KOPT-K1 (cell line): ENCODE measurements at regions not wholly inside any gene's neighbourhood (a gene's known extent, or its start where the extent isn't known, plus 50 kb on each side); places are given as distances from the start of the nearest gene placed in this dataset.

Experiments
- H3K27ac ChIP-seq: fragments of 200-600 bp; sonication (generic); 2 replicates; pipeline ENCODE4 v1.5.1; 2016; ENCODE audit warnings: antibody characterized with exemption, mild to moderate bottlenecking, low read depth, low read length; ENCODE audit not compliant: poor library complexity, severe bottlenecking
- H3K36me3 ChIP-seq: fragments of 200-600 bp; sonication (generic); 2 replicates; pipeline ENCODE4 v1.5.1; 2017; ENCODE audit warnings: antibody characterized with exemption, mild to moderate bottlenecking, low read length, moderate library complexity; ENCODE audit not compliant: insufficient read depth
- H3K9me3 ChIP-seq: fragments of 200-600 bp; sonication (generic); 2 replicates; pipeline ENCODE4 v1.5.1; 2017; ENCODE audit warnings: antibody characterized with exemption, low read length, mild to moderate bottlenecking; ENCODE audit not compliant: insufficient read depth, poor library complexity, severe bottlenecking

DNA sequence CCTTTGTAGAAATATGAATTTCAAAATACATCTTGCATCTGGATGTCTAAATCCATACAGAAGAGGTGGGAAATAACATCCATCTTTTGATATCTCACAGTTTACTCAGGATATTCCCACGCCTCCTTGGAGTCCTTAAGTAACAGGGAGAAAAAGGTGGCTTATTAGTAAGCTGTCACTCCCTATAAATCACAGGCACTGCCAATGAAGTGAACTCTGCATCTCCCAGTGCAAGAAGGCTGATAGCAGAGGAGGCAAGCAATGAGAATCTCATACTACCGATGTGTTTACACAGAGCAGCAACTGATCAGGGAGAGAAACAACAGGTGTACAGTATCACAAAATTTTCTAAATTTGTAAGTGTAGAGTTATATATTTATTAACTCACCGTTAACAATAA is 551.8 kb downstream of the NXPH1 start:
- H3K36me3 ChIP-seq = no peaks in the 10 kb centered on the region
- H3K27ac ChIP-seq = no peak overlapping the region
- H3K9me3 ChIP-seq = no peaks in the 10 kb centered on the region

DNA sequence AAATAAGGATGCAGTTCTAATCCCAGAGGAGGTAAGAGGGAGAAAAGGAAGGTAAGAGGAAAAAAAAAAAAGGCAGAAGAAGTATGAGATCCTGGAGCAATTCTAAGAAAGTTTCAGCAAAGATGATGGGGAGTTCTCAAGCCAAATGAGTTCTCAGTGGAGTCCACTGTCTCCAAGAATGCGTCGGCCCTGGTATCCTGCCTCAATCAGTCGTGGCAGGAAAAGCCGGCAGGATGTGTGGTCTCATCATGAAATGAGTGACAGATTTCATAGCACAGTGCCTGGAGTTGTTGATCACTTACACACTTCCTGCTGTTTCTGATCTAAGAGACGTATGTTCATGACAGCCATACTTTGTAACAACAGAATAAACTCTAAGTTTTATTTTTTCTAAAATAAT is 554.9 kb downstream of the NXPH1 start:
- no peaks in the 10 kb centered on the region for H3K36me3 ChIP-seq
- H3K27ac ChIP-seq = no peak overlapping the region
- no peaks in the 10 kb centered on the region for H3K9me3 ChIP-seq

- H3K9me3 ChIP-seq = no peaks in the 10 kb centered on the region
- H3K36me3 ChIP-seq = no peaks in the 10 kb centered on the region
- no peak overlapping the region for H3K27ac ChIP-seq
These were observed 557.8 kb downstream of the NXPH1 start for GRCh38 chr7:8991159-8991558.

- no peaks in the 10 kb centered on the region for H3K9me3 ChIP-seq
These were observed 565.4 kb downstream of the NXPH1 start for GRCh38 chr7:8998762-8999161.

GRCh38 chr7:9013940-9014339 is 580.5 kb downstream of the NXPH1 start:
- H3K36me3 ChIP-seq = no peaks in the 10 kb centered on the region
- H3K9me3 ChIP-seq = no peaks in the 10 kb centered on the region
- H3K27ac ChIP-seq = no peak overlapping the region

More at GRCh38 chr7:8998762-8999161, 565.4 kb downstream of the NXPH1 start:
- H3K36me3 ChIP-seq = no peaks in the 10 kb centered on the region
- H3K27ac ChIP-seq = no peak overlapping the region

- Histone ChIP-seq H3K27ac (no peak overlapping the region), H3K36me3 (no peaks in the 10 kb centered on the region), H3K9me3 (no peaks in the 10 kb centered on the region)
These were observed 583.9 kb downstream of the NXPH1 start for GRCh38 chr7:9017286-9017685.

GRCh38 chr7:9022456-9022855 is 589.0 kb downstream of the NXPH1 start:
- H3K27ac ChIP-seq = no peak overlapping the region
- no peaks in the 10 kb centered on the region for H3K9me3 ChIP-seq
- no peaks in the 10 kb centered on the region for H3K36me3 ChIP-seq

- Histone ChIP-seq H3K36me3 (no peaks in the 10 kb centered on the region), H3K9me3 (no peaks in the 10 kb centered on the region), H3K27ac (no peak overlapping the region)
These were observed 590.4 kb downstream of the NXPH1 start for GRCh38 chr7:9023675-9024294.

DNA sequence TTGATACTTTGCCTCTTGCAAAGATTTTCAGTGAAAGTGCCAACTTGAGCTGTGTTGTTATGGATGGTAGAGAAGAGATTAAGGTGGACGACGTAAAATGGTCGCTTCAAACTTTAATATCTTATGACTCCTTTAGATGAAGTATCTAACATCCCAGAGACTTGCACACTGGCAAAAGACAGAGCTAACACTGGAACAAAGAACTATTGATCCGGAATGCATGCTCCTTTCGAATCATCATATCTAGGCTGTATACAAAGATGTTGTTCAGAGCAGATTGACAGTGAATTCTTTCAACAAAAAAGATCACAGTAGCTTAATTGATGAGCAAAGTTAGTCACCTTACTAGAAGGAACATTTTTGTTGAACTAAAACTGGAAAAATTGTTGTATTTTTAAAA is 592.7 kb downstream of the NXPH1 start:
- H3K9me3 ChIP-seq = no peaks in the 10 kb centered on the region
- H3K27ac ChIP-seq = no peak overlapping the region
- no peaks in the 10 kb centered on the region for H3K36me3 ChIP-seq

- Histone ChIP-seq H3K36me3 (no peaks in the 10 kb centered on the region), H3K27ac (no peak overlapping the region), H3K9me3 (no peaks in the 10 kb centered on the region)
These were observed 594.6 kb downstream of the NXPH1 start for GRCh38 chr7:9028012-9028411.

- H3K36me3 ChIP-seq = no peaks in the 10 kb centered on the region
- no peak overlapping the region for H3K27ac ChIP-seq
- H3K9me3 ChIP-seq = no peaks in the 10 kb centered on the region
These were observed 596.5 kb downstream of the NXPH1 start for GRCh38 chr7:9029681-9030530.

GRCh38 chr7:9030976-9031375 is 597.6 kb downstream of the NXPH1 start:
- H3K36me3 ChIP-seq = no peaks in the 10 kb centered on the region
- H3K9me3 ChIP-seq = no peaks in the 10 kb centered on the region
- H3K27ac ChIP-seq = no peak overlapping the region

GRCh38 chr7:9031386-9031785 is 598.0 kb downstream of the NXPH1 start:
- Histone ChIP-seq H3K36me3 (no peaks in the 10 kb centered on the region), H3K27ac (no peak overlapping the region), H3K9me3 (no peaks in the 10 kb centered on the region)

GRCh38 chr7:9036080-9036479 is 602.7 kb downstream of the NXPH1 start:
- H3K27ac ChIP-seq = no peak overlapping the region
- H3K36me3 ChIP-seq = no peaks in the 10 kb centered on the region
- no peaks in the 10 kb centered on the region for H3K9me3 ChIP-seq

- Histone ChIP-seq H3K9me3 (no peaks in the 10 kb centered on the region), H3K36me3 (no peaks in the 10 kb centered on the region), H3K27ac (no peak overlapping the region)
These were observed 637.9 kb downstream of the NXPH1 start for GRCh38 chr7:9071160-9071762.
